ENCODE measurements at regions not wholly inside any gene's neighbourhood (a gene's known extent, or its start where the extent isn't known, plus 50 kb on each side); places are given as distances from the start of the nearest gene placed in this dataset.

- TF ChIP-seq CTCF (IDR thresholded peaks at IDR 0.05; ENCODE audit: insufficient read depth, low read length, poor library complexity, severe bottlenecking), result no peak
- TF ChIP-seq EZH2phosphoT487 (conservative IDR thresholded peaks at IDR 0.05; ENCODE audit: low read length), result no peak
Measured at GRCh38 chr6:100185615-100186014, 191.6 kb upstream of the MCHR2 start.
